HG02973 (cell line): ENCODE measurements at regions not wholly inside any gene's neighbourhood (a gene's known extent, or its start where the extent isn't known, plus 50 kb on each side); places are given as distances from the start of the nearest gene placed in this dataset.

ENCODE experiments used
- ATAC-seq: cut with Tn5 transposase; IDR thresholded peaks from one replicate; pipeline ENCODE4 v1.9.1; 2021; ENCODE audit warnings: moderate library complexity; ENCODE audit not compliant: unreplicated experiment

DNA sequence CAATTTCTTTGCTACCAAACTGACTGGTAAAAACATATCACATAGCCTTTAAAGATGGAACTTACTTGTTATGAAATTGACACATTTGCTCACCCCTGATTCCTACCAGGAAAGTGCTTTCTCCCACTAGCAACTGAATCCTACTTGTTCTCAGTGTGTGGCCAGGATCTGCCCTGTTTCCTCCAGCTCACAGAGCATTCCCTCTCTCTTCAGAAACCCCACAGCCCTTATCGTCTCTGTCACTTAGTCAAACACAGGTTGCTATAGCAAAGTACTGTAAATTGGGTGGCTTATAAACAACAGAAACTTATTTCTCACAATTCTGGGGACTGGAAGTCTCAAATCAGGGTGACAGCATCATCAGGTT lies 265.2 kb upstream of the BOD1L1 start:
- ATAC-seq = no peak

DNA sequence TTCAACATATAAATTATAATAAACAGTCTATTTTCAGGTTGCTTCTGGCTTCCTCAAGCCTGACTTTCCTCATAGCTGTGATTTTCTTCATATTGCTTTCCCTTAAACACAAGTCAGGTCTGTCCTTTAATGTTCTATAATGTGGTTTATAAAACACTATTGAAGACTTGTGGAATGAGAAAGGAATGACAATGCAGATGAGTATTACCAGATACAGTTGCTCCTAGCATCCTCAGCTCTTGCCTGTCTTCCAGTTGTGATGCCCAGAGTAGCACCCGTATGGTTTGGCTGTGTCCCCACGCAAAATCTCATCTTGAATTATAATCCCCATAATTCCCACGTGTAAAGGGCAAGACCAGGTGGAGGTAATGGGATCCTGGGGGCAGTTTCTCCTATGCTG lies 265.7 kb upstream of the BOD1L1 start:
- no peak for ATAC-seq

DNA sequence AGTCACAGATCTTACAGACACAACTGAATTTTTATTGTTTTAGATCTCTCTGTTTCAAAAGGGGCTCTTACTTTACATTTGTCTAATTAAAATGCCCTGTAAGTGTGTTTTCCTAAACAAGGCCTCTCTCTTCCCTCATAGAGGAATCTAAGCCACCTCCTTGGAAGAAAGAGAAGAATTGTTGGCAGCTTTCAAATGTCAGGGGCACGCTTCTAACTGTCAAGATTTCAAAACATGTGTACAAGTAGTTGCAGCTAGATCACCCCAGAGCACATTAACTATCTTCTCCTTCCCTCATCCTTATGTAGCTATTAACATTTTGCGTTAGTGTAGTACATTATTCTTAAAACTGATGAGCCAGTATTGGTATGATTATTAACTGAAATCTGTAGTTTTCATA lies 266.5 kb upstream of the BOD1L1 start:
- ATAC-seq = no peak

DNA sequence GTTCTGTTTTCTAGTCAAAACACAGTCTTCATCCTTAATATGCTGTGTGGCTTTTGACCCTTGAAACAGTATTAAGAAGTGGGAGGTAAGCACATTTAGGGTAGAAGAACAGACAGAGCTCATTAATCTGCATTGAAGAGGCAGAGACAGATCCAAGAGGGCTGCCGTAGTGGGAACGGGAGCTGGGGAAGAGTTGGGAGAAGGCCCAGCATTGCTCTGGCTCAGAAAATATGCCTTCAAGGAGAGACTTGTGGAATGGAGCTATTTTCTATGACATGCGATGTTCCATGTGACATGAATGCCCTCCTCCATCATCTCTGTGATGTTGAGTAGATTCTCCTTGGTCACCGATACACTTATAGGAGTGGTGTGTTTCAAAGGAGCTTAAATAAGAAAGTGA lies 273.3 kb upstream of the BOD1L1 start:
- no peak for ATAC-seq

DNA sequence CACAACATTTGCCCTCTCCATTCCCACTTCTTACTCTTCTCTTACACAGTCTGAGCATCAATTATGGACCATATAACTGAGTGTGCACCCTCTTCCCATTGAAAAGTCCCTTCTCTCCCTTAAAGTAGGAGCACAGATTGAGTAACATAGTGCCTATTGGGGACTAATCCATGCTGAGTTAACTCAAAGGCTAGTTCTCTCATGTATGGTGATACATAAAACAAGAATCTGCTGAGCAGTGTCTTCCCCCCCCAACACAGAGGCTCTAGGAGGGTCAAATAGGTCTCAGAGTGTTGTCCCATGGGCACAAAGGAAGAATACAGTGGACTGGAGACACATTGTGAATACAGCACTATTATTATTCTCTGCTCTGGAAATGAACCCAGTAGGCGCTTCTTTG lies 274.6 kb upstream of the BOD1L1 start:
- ATAC-seq = no peak

DNA sequence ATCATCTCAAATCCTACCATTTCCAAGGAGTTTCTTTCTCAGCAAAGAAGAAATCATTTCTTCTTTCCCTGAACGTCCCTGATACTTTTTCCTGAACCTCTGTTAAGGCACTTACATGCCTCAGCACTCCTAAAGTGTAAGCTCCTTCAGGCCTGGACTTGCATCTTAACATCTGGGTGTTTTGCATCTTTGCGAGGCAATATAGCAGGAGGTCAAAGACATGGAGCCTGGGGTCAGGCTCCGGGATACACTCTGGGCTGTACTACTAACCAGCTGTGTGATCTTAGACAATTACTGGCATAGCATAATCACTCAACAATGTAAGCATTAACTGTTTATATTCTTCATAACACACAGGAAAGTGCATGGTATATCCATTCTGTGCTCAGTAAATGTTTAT lies 275.5 kb upstream of the BOD1L1 start:
- ATAC-seq = no peak

DNA sequence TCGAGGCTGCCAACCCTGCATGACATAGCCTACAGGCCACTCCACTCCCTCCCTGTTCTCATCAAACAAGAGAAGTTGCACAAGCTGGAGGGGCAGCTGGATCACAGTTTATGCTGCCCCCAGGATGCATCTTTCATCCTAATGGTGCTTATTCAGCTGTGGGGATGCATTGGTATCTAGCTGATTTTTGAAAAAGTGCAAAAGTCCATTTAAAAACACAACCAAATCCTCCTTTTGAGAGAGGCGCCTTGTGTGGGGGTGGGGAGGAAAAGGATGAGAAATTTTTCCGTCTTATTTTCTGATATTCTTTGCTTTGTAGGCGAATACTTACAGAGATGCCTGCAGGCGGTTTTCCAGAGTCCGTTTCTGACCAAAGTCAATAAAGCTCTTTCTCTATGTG lies 276.4 kb upstream of the BOD1L1 start:
- no peak for ATAC-seq

DNA sequence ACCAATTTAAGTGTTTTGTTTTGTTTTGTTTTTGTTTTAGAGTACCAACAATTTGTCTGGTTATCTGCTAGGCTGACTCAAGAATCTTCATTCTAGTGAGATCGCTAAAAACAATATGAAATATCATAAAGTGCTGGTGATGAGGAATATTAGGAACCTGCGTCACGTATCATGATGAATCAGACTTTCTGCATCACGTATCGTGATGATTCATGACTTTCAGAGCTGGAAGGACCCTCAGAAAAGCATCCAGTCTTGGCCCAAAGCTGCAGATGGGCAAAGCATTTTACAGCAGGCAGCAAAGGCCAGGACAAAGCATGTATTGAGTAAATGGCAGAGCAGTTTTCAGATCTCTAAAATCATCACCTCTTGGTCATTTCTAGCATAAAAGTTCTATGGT lies 278.0 kb upstream of the BOD1L1 start:
- ATAC-seq = no peak

DNA sequence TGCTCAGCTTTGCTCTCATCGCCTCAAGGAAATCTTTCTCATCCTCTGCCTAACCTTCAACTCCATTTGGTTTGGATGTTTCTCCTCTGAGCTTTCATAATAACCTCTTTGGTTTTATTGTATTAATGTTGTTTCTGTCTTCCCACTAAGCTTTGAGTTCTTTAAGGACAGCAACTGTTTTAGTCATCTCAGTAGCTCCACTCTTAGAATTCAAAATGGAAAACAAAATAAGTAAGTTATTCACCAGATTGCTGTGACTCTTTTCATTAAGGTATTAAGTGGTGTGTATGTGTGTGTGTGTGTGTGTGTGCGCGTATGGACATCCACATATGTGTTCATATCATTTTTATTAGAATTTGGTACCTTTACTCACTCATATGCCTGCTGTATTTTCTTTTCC lies 279.2 kb upstream of the BOD1L1 start:
- ATAC-seq = no peak

DNA sequence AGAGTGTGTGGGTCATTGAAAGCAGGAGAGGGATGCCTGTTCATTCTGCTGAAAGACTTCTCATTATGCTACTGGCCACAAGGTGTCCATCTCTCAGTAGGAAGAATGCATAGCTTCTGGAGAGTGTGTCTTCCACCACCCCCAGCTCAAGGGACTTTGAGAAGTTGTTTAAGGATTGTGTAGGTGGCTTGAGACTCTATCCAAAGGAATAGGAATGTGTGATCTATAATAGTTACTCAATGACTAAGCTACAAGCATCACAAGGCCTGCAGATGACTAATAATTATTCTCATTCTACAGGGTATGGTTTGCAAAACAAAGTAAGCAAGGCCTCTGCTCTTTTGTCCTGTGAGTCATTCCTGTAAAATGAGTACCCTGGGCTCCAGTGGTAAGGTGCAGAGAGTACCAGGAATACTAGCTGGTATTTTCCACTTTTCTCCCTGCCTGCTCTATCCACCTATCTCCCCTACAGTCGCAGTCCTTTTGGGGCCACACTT lies 279.8 kb upstream of the BOD1L1 start:
- ATAC-seq = no peak

DNA sequence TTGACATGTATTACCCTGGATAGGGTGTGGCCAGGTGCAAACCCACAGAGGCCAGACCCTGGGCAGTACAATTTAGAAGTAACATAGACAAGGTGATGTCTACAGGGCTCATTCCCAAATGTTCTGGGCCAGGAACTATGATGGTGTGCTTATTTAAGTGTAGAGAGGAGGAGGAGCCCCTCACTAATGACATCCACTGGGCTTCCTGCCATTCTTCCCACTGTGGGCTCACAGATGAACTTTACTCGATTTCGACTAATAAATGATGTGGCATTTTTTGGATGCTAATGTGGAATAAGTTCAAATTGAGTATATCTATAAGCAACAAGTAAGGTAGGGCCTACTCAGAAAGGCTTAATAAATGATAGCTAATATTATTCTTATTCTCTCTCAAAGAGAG lies 280.9 kb upstream of the BOD1L1 start:
- ATAC-seq = no peak

DNA sequence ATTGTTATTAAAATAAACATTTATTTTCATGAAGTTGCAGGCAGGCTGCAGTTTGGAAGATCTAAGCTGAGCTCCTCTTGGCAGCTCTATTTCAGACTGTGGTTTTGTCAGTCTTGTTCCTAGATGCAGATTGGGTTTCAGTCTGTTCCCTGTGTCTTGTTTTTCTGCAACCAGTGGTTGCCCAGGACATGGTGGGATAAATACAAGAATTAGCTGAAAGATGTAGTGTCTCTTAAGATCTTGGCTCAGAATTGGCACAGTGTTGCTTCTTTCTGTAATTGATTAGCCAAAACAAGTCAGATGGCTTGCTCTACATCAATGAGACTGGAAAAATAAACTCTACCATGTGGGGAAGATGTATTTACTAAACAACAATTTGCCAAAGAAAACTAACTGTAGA lies 283.0 kb upstream of the BOD1L1 start:
- ATAC-seq = no peak

DNA sequence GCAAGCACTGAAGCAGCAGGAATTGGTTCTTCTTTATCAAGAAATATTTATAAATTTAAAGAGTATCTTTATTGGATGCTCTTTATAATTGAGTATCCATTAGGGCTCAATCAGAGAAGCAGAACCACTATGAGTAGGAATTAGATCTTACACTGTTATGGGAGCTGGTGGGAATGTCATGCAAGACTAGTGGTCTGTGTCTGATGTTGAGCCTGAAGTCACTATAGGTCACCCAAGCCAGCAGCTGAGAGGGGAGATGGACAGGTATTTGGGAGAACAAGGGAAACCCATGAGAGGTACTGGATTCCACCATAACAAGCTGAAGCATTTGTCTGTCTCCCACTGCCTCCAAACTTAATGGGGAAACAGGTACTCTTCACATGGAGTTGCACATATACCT lies 283.7 kb upstream of the BOD1L1 start:
- no peak for ATAC-seq

DNA sequence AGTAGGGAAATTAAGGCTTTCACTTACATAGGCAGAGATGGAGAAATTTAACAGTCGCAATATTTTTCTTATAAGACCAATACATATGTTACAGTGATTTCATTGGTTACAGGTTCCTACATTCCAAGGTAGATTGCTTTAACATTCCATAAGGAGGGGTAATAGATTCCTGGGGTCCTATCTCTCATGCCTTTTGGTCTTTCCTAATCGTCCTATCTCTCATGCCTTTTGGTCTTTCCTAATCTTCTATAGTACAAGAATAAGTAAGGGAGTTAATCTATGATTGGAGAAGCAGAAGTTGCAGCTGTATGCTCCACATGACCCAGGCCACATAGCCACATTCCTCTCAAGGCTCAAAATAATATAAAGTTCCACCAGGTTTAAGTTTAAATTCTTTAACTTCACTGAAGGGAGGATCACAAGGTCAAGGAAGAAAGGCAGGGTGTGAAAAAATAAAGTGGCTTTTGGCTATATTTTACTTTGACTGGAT lies 285.0 kb upstream of the BOD1L1 start:
- no peak for ATAC-seq

DNA sequence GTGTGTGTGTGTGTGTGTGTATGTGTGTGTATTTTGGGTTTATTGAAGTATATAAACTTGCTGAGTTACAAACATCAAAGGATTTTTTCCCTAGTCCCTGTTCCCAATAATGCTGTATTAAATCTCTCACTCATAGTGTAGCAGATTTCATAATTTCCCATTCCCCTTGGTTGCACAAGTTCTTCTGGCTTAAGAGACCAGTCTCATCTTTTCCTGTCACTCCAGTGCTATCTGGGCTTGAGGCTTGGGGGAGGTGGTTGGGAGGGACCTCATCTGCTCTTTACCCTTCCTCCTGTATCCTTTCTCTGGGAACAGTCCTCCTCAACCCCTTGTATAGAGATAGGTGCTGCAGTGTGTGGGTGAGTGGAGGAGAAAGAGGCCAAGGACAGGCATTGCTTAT lies 285.4 kb upstream of the BOD1L1 start:
- no peak for ATAC-seq

DNA sequence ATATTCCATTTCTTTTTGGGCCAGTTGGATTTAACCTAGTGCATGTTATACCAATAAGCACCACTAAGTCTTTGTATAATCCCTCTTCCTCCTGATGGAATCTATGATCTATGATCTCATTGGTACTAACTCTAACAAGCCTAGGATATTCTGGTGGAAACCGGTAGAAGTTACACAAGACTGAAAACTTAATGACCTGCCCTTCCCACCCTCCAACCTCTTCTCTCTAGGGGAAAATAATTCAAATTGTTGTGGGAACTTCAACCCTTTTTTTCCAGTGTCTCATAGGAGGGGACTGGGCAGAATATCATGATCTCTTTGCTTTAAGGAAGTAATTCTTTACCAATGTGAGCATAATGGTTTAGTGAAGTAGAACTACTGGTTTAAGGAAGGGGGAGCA lies 289.5 kb upstream of the BOD1L1 start:
- ATAC-seq = no peak

DNA sequence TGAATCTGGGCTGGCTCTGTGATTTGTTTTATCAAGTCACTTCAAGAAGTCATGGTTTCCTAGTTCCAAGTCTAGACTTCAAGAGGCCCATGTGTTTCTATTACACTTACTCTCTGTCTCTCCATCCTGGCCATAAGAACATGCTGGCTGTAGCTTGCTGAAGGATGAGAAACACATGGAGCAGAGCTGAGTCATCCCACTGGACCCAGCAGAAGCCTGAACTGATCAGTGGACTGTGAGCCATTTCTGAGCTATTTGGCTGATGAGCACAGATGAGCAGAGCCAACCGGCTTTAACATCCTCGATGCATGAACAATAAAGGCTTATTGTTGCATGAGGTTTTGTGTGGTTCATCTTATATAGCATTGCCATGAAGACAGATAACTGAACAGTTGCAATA lies 290.6 kb upstream of the BOD1L1 start:
- ATAC-seq = no peak

DNA sequence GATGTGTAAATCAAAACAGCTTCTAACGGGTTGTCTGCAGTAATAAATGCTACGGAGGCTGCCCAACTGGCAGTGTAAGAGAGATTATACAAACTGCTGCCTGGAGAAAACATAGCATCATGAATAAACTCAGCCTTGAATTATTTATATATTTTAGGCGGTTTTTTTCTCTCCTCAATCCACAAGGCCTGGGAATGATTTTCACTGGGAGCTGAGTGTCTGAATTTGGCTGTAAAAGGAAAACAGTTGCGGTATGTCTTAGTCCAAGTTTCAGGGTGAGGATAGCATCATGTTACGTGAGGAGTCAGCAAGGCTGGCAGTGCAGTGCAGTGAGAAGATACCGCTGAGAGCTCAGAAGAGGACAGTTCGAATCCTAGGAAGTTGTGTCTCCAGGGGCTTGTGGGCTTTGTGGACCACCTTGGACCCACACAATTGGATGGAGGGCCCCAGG lies 291.5 kb upstream of the BOD1L1 start:
- ATAC-seq = no peak

DNA sequence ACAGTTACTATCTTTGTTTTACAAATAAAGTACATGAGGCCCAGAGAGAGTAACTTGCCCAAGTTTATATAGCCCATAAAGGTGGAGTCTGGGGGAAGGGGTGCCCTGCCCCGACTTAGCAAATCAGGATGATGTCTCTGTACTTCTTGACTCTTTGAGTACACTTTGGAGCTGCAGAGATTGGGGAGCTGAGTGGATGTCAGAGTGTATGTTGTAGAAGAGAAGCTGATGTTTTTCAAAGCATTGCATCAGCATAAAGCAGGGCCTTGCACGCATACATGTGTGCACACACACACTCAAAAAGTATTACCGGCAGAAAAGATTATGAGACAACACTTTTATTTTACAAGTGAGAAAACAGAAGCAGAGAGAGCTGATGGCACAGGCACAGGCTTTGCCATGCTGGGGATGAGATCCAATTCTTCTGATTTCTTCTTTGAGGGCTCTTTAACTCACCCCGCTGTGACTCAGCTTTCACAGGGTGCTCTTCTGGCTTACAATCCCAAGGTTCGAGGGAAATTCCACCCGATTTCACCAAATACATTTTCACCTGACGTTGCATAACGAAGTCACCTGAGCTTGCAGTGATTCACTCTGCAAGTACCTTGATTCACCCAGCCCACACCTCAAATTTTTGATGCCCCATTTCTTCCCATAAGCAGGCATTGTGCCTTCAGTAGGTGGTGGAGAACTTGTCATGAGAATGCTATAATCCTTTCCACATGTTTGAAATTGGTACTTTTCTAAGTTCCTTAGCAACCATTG lies 292.8 kb upstream of the BOD1L1 start:
- no peak for ATAC-seq

DNA sequence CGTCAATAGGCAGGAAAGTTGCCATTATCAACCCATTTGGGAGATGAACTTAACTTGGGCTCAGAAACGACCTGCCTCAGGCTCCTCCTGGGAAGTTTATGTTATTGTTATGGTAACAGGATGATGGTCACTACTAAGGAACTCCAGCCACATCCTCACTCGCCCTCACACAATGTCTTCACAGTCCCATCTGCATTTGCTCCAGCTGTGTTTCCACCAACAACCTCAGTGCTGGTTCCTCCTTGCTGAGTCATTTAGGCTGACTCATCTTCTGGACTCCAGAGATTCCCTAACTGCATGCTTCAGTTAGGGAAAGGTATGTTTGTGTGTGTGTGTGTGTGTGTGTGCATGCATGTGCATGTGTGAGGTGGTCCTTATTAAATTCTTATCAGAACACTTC lies 293.4 kb upstream of the BOD1L1 start:
- no peak for ATAC-seq

DNA sequence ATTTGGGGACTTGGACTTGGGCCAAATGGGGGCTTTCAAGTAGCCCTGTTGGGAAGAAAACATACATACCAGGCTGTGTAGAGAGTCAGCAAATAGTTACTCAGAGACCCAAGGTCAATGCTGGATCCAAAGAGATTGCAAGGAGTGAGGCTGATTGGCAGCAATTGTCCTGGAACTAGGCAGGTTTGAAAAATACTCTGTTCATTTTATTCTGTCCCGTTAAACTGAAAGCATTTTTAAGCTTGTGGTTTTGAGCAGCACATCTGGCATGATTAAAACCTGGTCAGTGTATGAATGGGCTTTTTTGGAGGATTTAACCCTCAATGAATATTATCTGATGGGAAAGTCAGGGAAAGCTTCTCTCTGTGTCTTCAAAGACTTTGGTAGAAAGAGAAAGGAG lies 294.3 kb upstream of the BOD1L1 start:
- ATAC-seq = no peak

DNA sequence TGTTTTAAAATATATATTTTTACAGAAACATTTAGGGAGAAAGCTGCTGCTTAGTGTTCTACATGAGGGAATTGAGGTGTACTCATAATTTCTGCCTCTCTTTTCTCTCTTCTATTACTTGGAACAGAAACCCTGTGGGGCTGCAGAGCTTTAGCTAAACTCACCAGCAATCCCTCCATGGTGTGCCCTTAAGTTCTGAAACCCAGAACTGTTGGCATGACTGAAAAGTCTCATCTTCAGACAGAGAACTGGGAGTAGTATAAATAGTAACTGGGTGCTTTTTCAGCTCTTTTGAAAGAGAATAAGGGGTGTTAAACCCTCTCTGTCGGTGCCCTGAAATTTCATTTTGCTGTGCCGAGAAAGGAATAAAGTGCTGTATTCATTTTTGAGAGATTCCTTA lies 294.9 kb upstream of the BOD1L1 start:
- no peak for ATAC-seq
